HG03342 (cell line): ENCODE measurements at regions not wholly inside any gene's neighbourhood (a gene's known extent, or its start where the extent isn't known, plus 50 kb on each side); places are given as distances from the start of the nearest gene placed in this dataset.
"Not testable (repeated sequence)": the region's sequence is repeated elsewhere in the genome, so short reads cannot be mapped to it uniquely, and the experiment has no call there.

Source experiments
- ATAC-seq: cut with Tn5 transposase; IDR thresholded peaks from one replicate; pipeline ENCODE4 v1.9.1; 2021; ENCODE audit warnings: mild to moderate bottlenecking, moderate library complexity; ENCODE audit not compliant: unreplicated experiment

GRCh38 chr13:22942831-22943230 lies 237.9 kb upstream of the SGCG start:
- not testable (repeated sequence) for ATAC-seq

- ATAC-seq = no peak
These were observed 236.4 kb upstream of the SGCG start for GRCh38 chr13:22944378-22944777.

GRCh38 chr13:22945321-22946226 lies 235.2 kb upstream of the SGCG start:
- no peak for ATAC-seq

GRCh38 chr13:22948421-22948820 lies 232.4 kb upstream of the SGCG start:
- no peak for ATAC-seq

- not testable (repeated sequence) for ATAC-seq
These were observed 228.8 kb upstream of the SGCG start for GRCh38 chr13:22952018-22952417.

- not testable (repeated sequence) for ATAC-seq
These were observed 225.6 kb upstream of the SGCG start for GRCh38 chr13:22955147-22955546.

- not testable (repeated sequence) for ATAC-seq
These were observed 224.2 kb upstream of the SGCG start for GRCh38 chr13:22956456-22957115.

- not testable (repeated sequence) for ATAC-seq
These were observed 220.9 kb upstream of the SGCG start for GRCh38 chr13:22959859-22960258.

- ATAC-seq = no peak
These were observed 220.0 kb upstream of the SGCG start for GRCh38 chr13:22960827-22961226.

GRCh38 chr13:22961342-22961741 lies 219.4 kb upstream of the SGCG start:
- ATAC-seq = not testable (repeated sequence)

GRCh38 chr13:22961835-22962537 lies 218.8 kb upstream of the SGCG start:
- ATAC-seq = no peak

- ATAC-seq = not testable (repeated sequence)
These were observed 217.3 kb upstream of the SGCG start for GRCh38 chr13:22963384-22964053.

GRCh38 chr13:22964245-22964966 lies 216.4 kb upstream of the SGCG start:
- ATAC-seq = no peak

GRCh38 chr13:22965011-22965857 lies 215.5 kb upstream of the SGCG start:
- ATAC-seq = not testable (repeated sequence)

- not testable (repeated sequence) for ATAC-seq
These were observed 214.9 kb upstream of the SGCG start for GRCh38 chr13:22965858-22966239.

- not testable (repeated sequence) for ATAC-seq
These were observed 214.0 kb upstream of the SGCG start for GRCh38 chr13:22966753-22967152.

- ATAC-seq = no peak
These were observed 213.1 kb upstream of the SGCG start for GRCh38 chr13:22967669-22968068.

- ATAC-seq = no peak
These were observed 200.8 kb upstream of the SGCG start for GRCh38 chr13:22979952-22980351.

- ATAC-seq = no peak
These were observed 199.8 kb upstream of the SGCG start for GRCh38 chr13:22980936-22981335.
